ENCODE measurements at regions not wholly inside any gene's neighbourhood (a gene's known extent, or its start where the extent isn't known, plus 50 kb on each side); places are given as distances from the start of the nearest gene placed in this dataset.

GRCh38 chr18:65423776-65424175 lies 327.0 kb upstream of the CDH7 start:
- TF ChIP-seq MAX (IDR thresholded peaks at IDR 0.05) (no peak), USF2 (IDR thresholded peaks at IDR 0.05) (no peak), CTCF (IDR thresholded peaks at IDR 0.05) (no peak), POLR2A (IDR thresholded peaks at IDR 0.05; ENCODE audit: low read length) (no peak), HOXA7 (CRISPR knock-in tag; IDR thresholded peaks at IDR 0.05) (no peak), BHLHE40 (IDR thresholded peaks at IDR 0.05; ENCODE audit: low read depth, low read length) (no peak), MAZ (IDR thresholded peaks at IDR 0.05; ENCODE audit: borderline replicate concordance, low read depth, low read length) (no peak)
